ENCODE measurements at regions not wholly inside any gene's neighbourhood (a gene's known extent, or its start where the extent isn't known, plus 50 kb on each side); places are given as distances from the start of the nearest gene placed in this dataset.

- no peak for DNase-seq
These were observed 459.2 kb downstream of the RFPL4B start for GRCh38 chr6:112806163-112806865.

- DNase-seq: no peak
These were observed 474.3 kb downstream of the RFPL4B start for GRCh38 chr6:112821476-112821875.

- DNase-seq: no peak
These were observed 475.6 kb downstream of the RFPL4B start for GRCh38 chr6:112822769-112823168.

GRCh38 chr6:112827793-112828192 lies 480.7 kb downstream of the RFPL4B start:
- DNase-seq: no peak

- DNase-seq: no peak
These were observed 483.9 kb downstream of the RFPL4B start for GRCh38 chr6:112831022-112831421.

GRCh38 chr6:112833581-112834131 lies 486.5 kb downstream of the RFPL4B start:
- DNase-seq: no peak

- DNase-seq: no peak
These were observed 487.9 kb downstream of the RFPL4B start for GRCh38 chr6:112835078-112835477.

- DNase-seq: no peak
These were observed 492.4 kb downstream of the RFPL4B start for GRCh38 chr6:112839525-112839961.

GRCh38 chr6:112841553-112842329 lies 494.6 kb downstream of the RFPL4B start:
- DNase-seq: no peak

- DNase-seq: no peak
These were observed 495.2 kb downstream of the RFPL4B start for GRCh38 chr6:112842330-112842685.

GRCh38 chr6:112846681-112847080 lies 499.6 kb downstream of the RFPL4B start:
- DNase-seq: no peak

GRCh38 chr6:112851146-112851545 lies 504.0 kb downstream of the RFPL4B start:
- DNase-seq: no peak

- no peak for DNase-seq
These were observed 506.0 kb downstream of the RFPL4B start for GRCh38 chr6:112853162-112853561.

GRCh38 chr6:112863753-112864152 lies 516.6 kb downstream of the RFPL4B start:
- DNase-seq: no peak

GRCh38 chr6:112865131-112865530 lies 518.0 kb downstream of the RFPL4B start:
- no peak for DNase-seq

GRCh38 chr6:112874881-112875280 lies 527.8 kb downstream of the RFPL4B start:
- DNase-seq: no peak

- no peak for DNase-seq
These were observed 530.3 kb downstream of the RFPL4B start for GRCh38 chr6:112877134-112878100.

- DNase-seq: peak in 1 of 2 donors; percentile 17
These were observed 532.8 kb downstream of the RFPL4B start for GRCh38 chr6:112879920-112880413.

- no peak for DNase-seq
These were observed 533.9 kb downstream of the RFPL4B start for GRCh38 chr6:112881027-112881426.

GRCh38 chr6:112881828-112882780 lies 535.0 kb downstream of the RFPL4B start:
- DNase-seq: no peak

GRCh38 chr6:112883095-112883494 lies 536.0 kb downstream of the RFPL4B start:
- DNase-seq: no peak
